ENCODE measurements at regions not wholly inside any gene's neighbourhood (a gene's known extent, or its start where the extent isn't known, plus 50 kb on each side); places are given as distances from the start of the nearest gene placed in this dataset.

DNA sequence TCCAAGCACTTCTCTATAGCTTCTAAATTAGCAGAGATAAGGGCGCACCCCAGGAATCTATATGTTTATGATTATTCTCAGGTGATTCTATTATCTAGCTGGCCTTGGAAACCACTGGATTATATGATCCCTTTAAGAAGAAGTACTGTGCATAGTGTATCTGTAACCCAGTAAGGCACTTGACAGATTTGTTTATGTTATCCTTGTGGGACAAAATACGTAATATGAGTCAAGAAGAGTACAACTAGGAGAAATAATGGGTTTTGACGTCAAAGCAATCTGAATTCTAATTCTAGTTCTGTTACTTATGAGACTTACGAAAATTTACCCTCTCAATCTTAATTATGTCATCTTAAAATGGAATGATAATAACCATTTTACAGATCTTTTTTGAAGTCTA, 259.6 kb upstream of the NAV3 start:
- Histone ChIP-seq H3K27me3 (ENCODE audit: low read depth, low read length) (no peaks in the 10 kb centered on the region), H3K4me3 (ENCODE audit: low read depth in 1 of 2, low read length in 2 of 2) (no peak overlapping the region), H3K36me3 (ENCODE audit: control insufficient read depth in 1 of 2, insufficient read depth in 2 of 2, low read length in 2 of 2) (no peaks in the 10 kb centered on the region), H3K9me3 (ENCODE audit: control insufficient read depth in 1 of 2, low read length in 2 of 2) (no peaks in the 10 kb centered on the region), H3K27ac (ENCODE audit: low read length) (no peak overlapping the region), H3K4me1 (ENCODE audit: control insufficient read depth in 1 of 2, insufficient read depth in 2 of 2, low read length in 2 of 2) (no peaks in the 10 kb centered on the region)

DNA sequence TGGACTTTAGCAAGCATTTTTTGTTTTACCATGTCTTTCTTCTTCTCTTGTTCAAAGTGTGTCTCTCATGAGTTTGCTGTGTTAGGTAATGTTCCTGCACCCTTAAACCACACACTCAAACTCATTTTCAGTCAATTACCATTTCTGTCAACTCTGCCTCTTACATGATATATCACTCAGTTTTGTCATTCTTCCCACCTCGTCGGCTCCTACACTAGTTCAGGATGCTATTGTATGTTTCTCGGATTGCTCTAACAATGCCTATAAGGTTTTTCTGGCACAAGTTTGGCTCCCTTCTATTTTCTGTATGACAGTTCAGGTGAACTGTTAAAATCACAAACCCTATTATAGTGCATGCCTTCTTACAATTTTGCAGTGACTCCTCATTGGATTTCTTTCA, 260.8 kb upstream of the NAV3 start:
- Histone ChIP-seq H3K4me3 (ENCODE audit: low read depth in 1 of 2, low read length in 2 of 2) (no peak overlapping the region), H3K27ac (ENCODE audit: low read length) (no peak overlapping the region), H3K27me3 (ENCODE audit: low read depth, low read length) (no peaks in the 10 kb centered on the region), H3K36me3 (ENCODE audit: control insufficient read depth in 1 of 2, insufficient read depth in 2 of 2, low read length in 2 of 2) (no peaks in the 10 kb centered on the region), H3K4me1 (ENCODE audit: control insufficient read depth in 1 of 2, insufficient read depth in 2 of 2, low read length in 2 of 2) (no peaks in the 10 kb centered on the region), H3K9me3 (ENCODE audit: control insufficient read depth in 1 of 2, low read length in 2 of 2) (no peaks in the 10 kb centered on the region)

DNA sequence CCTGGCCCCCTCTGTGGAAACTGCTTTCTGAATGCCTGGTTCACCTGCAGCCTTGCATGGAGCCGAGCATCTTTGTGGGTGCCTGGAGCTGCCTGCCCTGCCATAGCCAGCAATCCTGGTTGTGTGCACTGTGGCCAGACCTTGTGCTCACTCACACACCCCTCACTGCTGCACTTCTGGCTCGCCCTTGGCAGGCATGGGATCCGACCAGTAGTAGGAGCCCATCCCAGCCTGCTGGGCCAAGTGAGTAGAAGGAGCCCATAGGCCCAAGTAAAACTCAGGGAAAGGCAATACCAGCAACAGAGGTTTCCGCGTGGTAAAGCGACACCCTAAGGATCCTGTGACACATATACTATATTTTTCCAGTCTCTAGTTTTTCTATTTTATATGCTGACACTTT, 270.0 kb upstream of the NAV3 start:
- no peaks in the 10 kb centered on the region for H3K36me3 ChIP-seq (ENCODE audit: control insufficient read depth in 1 of 2, insufficient read depth in 2 of 2, low read length in 2 of 2)
- no peaks in the 10 kb centered on the region for H3K4me1 ChIP-seq (ENCODE audit: control insufficient read depth in 1 of 2, insufficient read depth in 2 of 2, low read length in 2 of 2)

DNA sequence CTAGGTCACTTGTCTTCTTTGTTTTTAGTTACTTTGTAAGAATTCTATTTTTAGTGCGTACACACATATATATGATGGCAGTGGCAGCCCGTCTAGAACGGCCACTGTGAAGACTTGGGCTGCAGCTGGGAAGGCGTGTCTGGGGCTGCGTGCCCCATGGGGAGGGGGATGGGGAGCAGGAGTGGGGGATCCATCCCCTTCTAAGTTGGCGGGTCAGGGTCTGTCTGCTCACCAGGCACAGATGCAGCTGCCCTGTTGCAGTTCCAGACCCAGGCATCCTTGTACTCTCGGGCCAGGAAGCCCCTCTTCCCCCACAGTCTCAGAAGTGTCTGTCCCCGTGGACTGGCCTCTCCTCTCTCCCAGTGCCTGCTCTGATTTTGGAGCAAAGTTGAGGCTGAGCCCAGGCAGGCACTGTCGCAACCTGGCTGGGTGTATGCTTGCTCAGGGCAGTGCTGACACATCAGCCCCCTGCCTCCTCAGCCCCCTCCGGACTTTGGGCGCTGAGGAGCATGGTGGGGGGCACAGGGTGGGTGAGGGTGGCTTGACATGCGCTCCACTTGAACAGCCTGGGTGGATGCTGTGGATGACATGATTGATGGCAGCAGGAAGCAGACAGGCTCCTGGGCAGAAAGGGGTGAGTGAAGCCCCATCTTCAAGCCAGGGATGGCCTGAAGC, 271.2 kb upstream of the NAV3 start:
- no peak overlapping the region for H3K4me3 ChIP-seq (ENCODE audit: low read depth in 1 of 2, low read length in 2 of 2)
- no peaks in the 10 kb centered on the region for H3K27me3 ChIP-seq (ENCODE audit: low read depth, low read length)
- no peak overlapping the region for H3K27ac ChIP-seq (ENCODE audit: low read length)
- H3K36me3 ChIP-seq (ENCODE audit: control insufficient read depth in 1 of 2, insufficient read depth in 2 of 2, low read length in 2 of 2): no peaks in the 10 kb centered on the region
- H3K4me1 ChIP-seq (ENCODE audit: control insufficient read depth in 1 of 2, insufficient read depth in 2 of 2, low read length in 2 of 2): no peaks in the 10 kb centered on the region
- H3K9me3 ChIP-seq (ENCODE audit: control insufficient read depth in 1 of 2, low read length in 2 of 2): no peaks in the 10 kb centered on the region

More for the DNA sequence above, 270.0 kb upstream of the NAV3 start:
- Histone ChIP-seq H3K4me3 (ENCODE audit: low read depth in 1 of 2, low read length in 2 of 2) (no peak overlapping the region), H3K27ac (ENCODE audit: low read length) (no peak overlapping the region), H3K27me3 (ENCODE audit: low read depth, low read length) (no peaks in the 10 kb centered on the region), H3K9me3 (ENCODE audit: control insufficient read depth in 1 of 2, low read length in 2 of 2) (no peaks in the 10 kb centered on the region)

DNA sequence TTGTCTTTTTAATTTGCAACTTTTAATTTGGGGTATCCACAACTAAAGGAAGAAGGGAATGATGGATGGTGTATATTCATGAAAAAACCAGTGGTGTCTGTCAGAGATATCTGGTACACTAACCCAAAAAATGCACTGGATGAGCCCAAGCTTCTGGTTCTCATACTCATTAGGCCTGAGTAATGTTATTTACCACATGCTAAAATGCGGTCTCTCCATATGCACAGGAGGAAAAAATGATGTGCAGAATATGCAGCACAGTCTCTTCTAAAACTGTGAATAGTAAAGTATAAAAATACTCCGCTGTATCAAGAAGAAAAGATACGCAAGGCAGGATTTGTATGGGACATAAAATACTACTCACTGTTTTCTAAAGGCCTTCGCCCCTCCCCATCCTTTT, 275.6 kb upstream of the NAV3 start:
- Histone ChIP-seq H3K36me3 (ENCODE audit: control insufficient read depth in 1 of 2, insufficient read depth in 2 of 2, low read length in 2 of 2) (no peaks in the 10 kb centered on the region), H3K9me3 (ENCODE audit: control insufficient read depth in 1 of 2, low read length in 2 of 2) (no peaks in the 10 kb centered on the region), H3K27ac (ENCODE audit: low read length) (no peak overlapping the region), H3K27me3 (ENCODE audit: low read depth, low read length) (no peaks in the 10 kb centered on the region), H3K4me3 (ENCODE audit: low read depth in 1 of 2, low read length in 2 of 2) (no peak overlapping the region), H3K4me1 (ENCODE audit: control insufficient read depth in 1 of 2, insufficient read depth in 2 of 2, low read length in 2 of 2) (no peaks in the 10 kb centered on the region)

DNA sequence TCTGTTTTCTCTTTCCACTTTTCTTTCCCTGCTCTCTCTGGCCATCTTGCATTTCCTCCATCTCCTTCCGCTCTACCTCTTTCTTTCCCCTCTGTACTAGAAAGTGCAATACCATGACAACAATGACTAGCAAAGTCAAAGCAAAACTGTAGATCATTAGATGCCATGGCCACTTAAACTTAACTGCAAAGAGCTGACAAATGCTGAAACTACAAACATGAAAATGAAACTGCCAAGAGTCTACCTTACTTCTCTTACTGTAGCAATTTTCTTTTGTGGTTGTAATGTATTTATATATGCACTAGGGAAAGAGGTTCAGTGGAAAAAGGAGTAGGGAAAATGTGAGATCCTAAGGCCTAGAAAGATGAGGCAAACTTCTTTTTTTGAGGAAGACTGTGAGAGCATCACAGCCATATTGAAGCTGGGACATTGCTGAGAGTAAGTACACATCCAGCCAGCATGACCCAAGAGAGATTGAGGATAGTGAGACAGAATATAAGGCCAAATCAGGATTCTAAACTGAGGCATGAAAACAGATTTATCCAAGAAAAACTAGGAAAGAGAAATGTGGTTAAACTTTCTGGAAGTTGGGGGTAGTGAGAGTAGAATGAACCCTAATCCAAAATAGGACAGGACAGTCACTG, 276.6 kb upstream of the NAV3 start:
- Histone ChIP-seq H3K4me1 (ENCODE audit: control insufficient read depth in 1 of 2, insufficient read depth in 2 of 2, low read length in 2 of 2) (no peaks in the 10 kb centered on the region), H3K4me3 (ENCODE audit: low read depth in 1 of 2, low read length in 2 of 2) (no peak overlapping the region)

DNA sequence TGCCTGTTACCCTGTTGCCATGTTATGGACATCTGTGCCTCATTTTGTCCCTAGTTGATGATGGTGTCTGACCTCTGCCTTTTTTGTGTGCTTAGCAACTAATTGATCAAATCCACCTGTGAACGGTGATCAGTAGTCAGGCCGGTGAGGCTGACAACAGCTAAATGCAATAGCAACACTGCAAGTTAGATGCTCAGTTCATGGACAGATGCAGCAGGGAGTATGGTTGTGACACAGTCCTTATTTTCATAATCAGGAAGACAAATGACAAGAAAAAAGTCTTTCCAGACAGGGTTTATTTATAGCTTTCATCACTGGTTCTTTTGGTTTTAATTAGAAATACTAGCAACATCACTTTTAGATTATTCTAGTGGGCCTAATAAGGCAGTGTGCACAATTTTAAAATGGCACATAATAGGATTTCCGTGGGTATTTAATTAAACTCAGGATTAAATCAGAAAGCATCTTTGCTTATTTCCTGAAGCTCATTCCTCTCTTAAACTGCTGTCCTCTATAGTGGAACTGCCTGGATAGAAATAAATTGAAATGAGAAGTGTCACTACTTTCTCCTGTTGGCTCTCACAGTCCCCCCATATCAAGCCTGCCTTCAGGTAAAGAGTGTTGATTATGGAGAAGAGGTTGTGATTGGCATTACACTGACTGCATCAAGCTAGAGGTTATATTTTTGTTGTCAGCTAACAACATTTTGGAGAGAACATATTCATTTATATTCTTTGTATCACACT, 281.1 kb upstream of the NAV3 start:
- H3K27ac ChIP-seq (ENCODE audit: low read length): no peak overlapping the region
- H3K9me3 ChIP-seq (ENCODE audit: control insufficient read depth in 1 of 2, low read length in 2 of 2): no peaks in the 10 kb centered on the region
- H3K27me3 ChIP-seq (ENCODE audit: low read depth, low read length): no peaks in the 10 kb centered on the region
- no peaks in the 10 kb centered on the region for H3K36me3 ChIP-seq (ENCODE audit: control insufficient read depth in 1 of 2, insufficient read depth in 2 of 2, low read length in 2 of 2)
- no peak overlapping the region for H3K4me3 ChIP-seq (ENCODE audit: low read depth in 1 of 2, low read length in 2 of 2)
- no peaks in the 10 kb centered on the region for H3K4me1 ChIP-seq (ENCODE audit: control insufficient read depth in 1 of 2, insufficient read depth in 2 of 2, low read length in 2 of 2)

More for the DNA sequence above, 276.6 kb upstream of the NAV3 start:
- H3K36me3 ChIP-seq (ENCODE audit: control insufficient read depth in 1 of 2, insufficient read depth in 2 of 2, low read length in 2 of 2): no peaks in the 10 kb centered on the region
- no peaks in the 10 kb centered on the region for H3K9me3 ChIP-seq (ENCODE audit: control insufficient read depth in 1 of 2, low read length in 2 of 2)
- no peak overlapping the region for H3K27ac ChIP-seq (ENCODE audit: low read length)
- H3K27me3 ChIP-seq (ENCODE audit: low read depth, low read length): no peaks in the 10 kb centered on the region

DNA sequence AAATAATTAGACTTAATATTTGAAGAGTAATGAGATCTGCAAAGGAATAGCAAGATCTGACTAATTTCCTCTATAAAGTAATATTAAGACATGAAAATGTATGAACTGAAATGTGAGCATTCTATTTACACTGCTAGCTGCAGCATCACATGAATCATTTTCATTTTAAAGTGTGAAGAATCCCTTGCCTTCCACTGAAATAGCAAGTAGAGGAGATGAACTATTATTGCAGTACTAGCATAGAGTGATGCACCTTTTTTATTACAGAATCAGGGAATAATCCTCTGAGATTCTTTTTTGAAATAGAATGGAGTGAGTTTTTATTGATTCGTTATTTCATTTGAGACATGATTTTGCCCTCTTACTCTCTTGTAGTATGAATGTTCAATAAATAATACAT, 281.9 kb upstream of the NAV3 start:
- no peaks in the 10 kb centered on the region for H3K4me1 ChIP-seq (ENCODE audit: control insufficient read depth in 1 of 2, insufficient read depth in 2 of 2, low read length in 2 of 2)
- no peaks in the 10 kb centered on the region for H3K36me3 ChIP-seq (ENCODE audit: control insufficient read depth in 1 of 2, insufficient read depth in 2 of 2, low read length in 2 of 2)
- H3K27ac ChIP-seq (ENCODE audit: low read length): no peak overlapping the region
- no peaks in the 10 kb centered on the region for H3K27me3 ChIP-seq (ENCODE audit: low read depth, low read length)
- H3K4me3 ChIP-seq (ENCODE audit: low read depth in 1 of 2, low read length in 2 of 2): no peak overlapping the region
- no peaks in the 10 kb centered on the region for H3K9me3 ChIP-seq (ENCODE audit: control insufficient read depth in 1 of 2, low read length in 2 of 2)

DNA sequence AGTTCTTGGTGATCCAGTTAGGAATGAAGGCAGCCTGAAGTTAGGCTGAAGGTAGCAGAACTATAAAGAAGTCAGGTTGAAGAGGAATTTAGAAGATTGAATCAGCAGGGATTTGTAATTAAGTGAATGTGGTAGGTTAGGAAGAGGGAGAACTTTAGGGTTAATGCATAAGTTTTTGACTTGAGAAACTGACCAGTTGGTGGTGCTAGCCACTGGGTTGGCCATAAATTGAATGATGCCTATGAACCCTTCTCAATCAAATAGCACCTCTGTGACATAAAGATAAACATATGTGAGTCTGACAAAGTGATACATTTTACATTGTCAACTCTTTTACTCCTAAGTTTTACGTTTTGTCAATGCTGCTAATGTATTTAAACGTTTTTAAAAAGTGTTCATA, 290.6 kb upstream of the NAV3 start:
- Histone ChIP-seq H3K36me3 (ENCODE audit: control insufficient read depth in 1 of 2, insufficient read depth in 2 of 2, low read length in 2 of 2) (no peaks in the 10 kb centered on the region), H3K27ac (ENCODE audit: low read length) (no peak overlapping the region), H3K4me3 (ENCODE audit: low read depth in 1 of 2, low read length in 2 of 2) (no peak overlapping the region), H3K9me3 (ENCODE audit: control insufficient read depth in 1 of 2, low read length in 2 of 2) (no peaks in the 10 kb centered on the region), H3K4me1 (ENCODE audit: control insufficient read depth in 1 of 2, insufficient read depth in 2 of 2, low read length in 2 of 2) (no peaks in the 10 kb centered on the region), H3K27me3 (ENCODE audit: low read depth, low read length) (no peaks in the 10 kb centered on the region)

DNA sequence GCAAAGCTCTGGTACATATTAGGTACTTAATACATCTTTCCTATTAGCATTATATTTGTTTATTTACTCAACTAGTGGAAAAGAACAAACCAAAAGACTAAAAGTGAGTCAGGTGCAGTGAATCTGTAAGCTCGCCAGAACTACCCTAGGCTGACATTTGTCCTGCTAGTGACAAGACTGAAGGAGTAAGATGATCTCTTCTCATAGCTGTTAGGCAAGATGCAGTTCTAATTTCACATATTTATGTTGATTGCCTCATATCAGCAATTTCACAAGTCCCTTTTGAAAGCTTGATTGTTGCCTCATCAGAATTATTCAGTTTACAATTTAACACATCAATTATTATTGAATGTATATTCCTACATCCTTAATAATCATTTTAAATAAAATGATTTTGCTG, 293.0 kb upstream of the NAV3 start:
- no peaks in the 10 kb centered on the region for H3K9me3 ChIP-seq (ENCODE audit: control insufficient read depth in 1 of 2, low read length in 2 of 2)
- H3K4me1 ChIP-seq (ENCODE audit: control insufficient read depth in 1 of 2, insufficient read depth in 2 of 2, low read length in 2 of 2): no peaks in the 10 kb centered on the region
- H3K27ac ChIP-seq (ENCODE audit: low read length): no peak overlapping the region
- H3K36me3 ChIP-seq (ENCODE audit: control insufficient read depth in 1 of 2, insufficient read depth in 2 of 2, low read length in 2 of 2): no peaks in the 10 kb centered on the region
- no peaks in the 10 kb centered on the region for H3K27me3 ChIP-seq (ENCODE audit: low read depth, low read length)
- no peak overlapping the region for H3K4me3 ChIP-seq (ENCODE audit: low read depth in 1 of 2, low read length in 2 of 2)

DNA sequence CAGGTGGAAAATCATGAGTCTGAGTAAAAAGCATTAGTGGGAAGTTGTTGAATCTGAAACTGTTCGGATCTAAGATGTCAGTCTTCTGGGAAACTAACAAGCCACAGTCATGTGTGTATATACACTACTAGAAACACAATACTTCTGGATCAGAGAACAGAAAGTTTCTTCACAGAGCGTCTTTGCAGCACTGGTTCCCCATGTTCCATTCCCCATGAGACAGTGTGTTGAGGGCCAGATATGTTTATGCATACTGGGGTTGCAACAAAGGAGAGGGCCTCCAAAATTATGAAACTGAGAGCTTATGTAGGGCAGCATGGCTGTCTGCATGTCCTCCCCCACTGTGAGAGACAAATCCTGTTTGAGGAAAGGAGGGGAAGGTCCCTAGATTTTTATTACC, 295.0 kb upstream of the NAV3 start:
- Histone ChIP-seq H3K36me3 (ENCODE audit: control insufficient read depth in 1 of 2, insufficient read depth in 2 of 2, low read length in 2 of 2) (no peaks in the 10 kb centered on the region), H3K4me1 (ENCODE audit: control insufficient read depth in 1 of 2, insufficient read depth in 2 of 2, low read length in 2 of 2) (no peaks in the 10 kb centered on the region), H3K27ac (ENCODE audit: low read length) (no peak overlapping the region), H3K4me3 (ENCODE audit: low read depth in 1 of 2, low read length in 2 of 2) (no peak overlapping the region), H3K9me3 (ENCODE audit: control insufficient read depth in 1 of 2, low read length in 2 of 2) (no peaks in the 10 kb centered on the region), H3K27me3 (ENCODE audit: low read depth, low read length) (no peaks in the 10 kb centered on the region)

Measured in muscle layer of duodenum (tissue), 2 donors.